Thyroid gland (tissue), 4 donors: ENCODE measurements at regions not wholly inside any gene's neighbourhood (a gene's known extent, or its start where the extent isn't known, plus 50 kb on each side); places are given as distances from the start of the nearest gene placed in this dataset.

Experiments used
- POLR2A ChIP-seq, 2 donors: fragments of 450-650 bp; IDR thresholded peaks; one replicate each; pipeline ENCODE4 v1.6.1; 2017; ENCODE audit warnings: antibody characterized with exemption in 2 of 2, mild to moderate bottlenecking in 2 of 2, moderate library complexity in 1 of 2
- TF ChIP-seq, protein P1 (sequence below), 6 experiments: fragments of 200-600 bp in 3 of 6; fragments of 450-650 bp in 3 of 6; sonication (generic) in 3 of 6; IDR thresholded peaks; one replicate each; pipeline ENCODE4 v1.5.1; 2016 to 2019; ENCODE audit warnings: antibody characterized with exemption in 6 of 6, mild to moderate bottlenecking in 2 of 6, inconsistent platforms in 1 of 6, moderate library complexity in 1 of 6

DNA sequence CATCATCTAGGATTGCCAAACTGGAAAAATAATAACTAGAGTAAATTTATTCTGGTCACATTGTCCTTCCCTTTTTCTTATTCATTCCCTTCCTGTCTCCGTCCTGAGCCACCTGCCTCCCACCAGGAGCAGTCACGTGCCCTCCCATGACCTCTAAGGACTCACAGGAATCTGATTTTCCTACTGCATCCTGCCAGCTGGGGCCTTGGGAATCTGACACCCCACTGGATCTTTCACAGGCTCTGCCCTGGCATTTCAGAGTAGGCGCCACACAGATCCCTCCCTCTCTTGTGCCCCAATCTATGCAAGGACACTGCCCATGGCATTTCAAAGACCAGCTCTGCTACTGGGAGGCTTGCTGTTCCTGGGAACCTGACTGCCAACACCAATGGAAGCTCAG lies 520.5 kb downstream of the PPARGC1A start:
- TF ChIP-seq, protein P1, sequence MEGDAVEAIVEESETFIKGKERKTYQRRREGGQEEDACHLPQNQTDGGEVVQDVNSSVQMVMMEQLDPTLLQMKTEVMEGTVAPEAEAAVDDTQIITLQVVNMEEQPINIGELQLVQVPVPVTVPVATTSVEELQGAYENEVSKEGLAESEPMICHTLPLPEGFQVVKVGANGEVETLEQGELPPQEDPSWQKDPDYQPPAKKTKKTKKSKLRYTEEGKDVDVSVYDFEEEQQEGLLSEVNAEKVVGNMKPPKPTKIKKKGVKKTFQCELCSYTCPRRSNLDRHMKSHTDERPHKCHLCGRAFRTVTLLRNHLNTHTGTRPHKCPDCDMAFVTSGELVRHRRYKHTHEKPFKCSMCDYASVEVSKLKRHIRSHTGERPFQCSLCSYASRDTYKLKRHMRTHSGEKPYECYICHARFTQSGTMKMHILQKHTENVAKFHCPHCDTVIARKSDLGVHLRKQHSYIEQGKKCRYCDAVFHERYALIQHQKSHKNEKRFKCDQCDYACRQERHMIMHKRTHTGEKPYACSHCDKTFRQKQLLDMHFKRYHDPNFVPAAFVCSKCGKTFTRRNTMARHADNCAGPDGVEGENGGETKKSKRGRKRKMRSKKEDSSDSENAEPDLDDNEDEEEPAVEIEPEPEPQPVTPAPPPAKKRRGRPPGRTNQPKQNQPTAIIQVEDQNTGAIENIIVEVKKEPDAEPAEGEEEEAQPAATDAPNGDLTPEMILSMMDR (IDR thresholded peaks at IDR 0.05) = no peak
- TF ChIP-seq POLR2A (IDR thresholded peaks at IDR 0.05) = no peak
